OCI-LY3 (cell line): ENCODE measurements at regions not wholly inside any gene's neighbourhood (a gene's known extent, or its start where the extent isn't known, plus 50 kb on each side); places are given as distances from the start of the nearest gene placed in this dataset.

ENCODE experiments used
- EZH2phosphoT487 ChIP-seq: fragments of 200-600 bp; shearing (Covaris generic); IDR thresholded peaks from 2 replicates; pipeline ENCODE4 v1.6.1; 2018; ENCODE audit warnings: antibody characterized with exemption, mixed run types, low read depth
- TF ChIP-seq, protein P1 (sequence below): fragments of 200-600, 300-600 bp; sonication (generic); IDR thresholded peaks from 2 replicates; pipeline ENCODE4 v1.5.1; 2014; ENCODE audit warnings: antibody characterized with exemption, low read length, low read depth

GRCh38 chr7:115122388-115122787 is 200.5 kb downstream of the MDFIC start:
- TF ChIP-seq, protein P1, sequence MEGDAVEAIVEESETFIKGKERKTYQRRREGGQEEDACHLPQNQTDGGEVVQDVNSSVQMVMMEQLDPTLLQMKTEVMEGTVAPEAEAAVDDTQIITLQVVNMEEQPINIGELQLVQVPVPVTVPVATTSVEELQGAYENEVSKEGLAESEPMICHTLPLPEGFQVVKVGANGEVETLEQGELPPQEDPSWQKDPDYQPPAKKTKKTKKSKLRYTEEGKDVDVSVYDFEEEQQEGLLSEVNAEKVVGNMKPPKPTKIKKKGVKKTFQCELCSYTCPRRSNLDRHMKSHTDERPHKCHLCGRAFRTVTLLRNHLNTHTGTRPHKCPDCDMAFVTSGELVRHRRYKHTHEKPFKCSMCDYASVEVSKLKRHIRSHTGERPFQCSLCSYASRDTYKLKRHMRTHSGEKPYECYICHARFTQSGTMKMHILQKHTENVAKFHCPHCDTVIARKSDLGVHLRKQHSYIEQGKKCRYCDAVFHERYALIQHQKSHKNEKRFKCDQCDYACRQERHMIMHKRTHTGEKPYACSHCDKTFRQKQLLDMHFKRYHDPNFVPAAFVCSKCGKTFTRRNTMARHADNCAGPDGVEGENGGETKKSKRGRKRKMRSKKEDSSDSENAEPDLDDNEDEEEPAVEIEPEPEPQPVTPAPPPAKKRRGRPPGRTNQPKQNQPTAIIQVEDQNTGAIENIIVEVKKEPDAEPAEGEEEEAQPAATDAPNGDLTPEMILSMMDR, result no peak
- TF ChIP-seq EZH2phosphoT487, result no peak
